HUES6 (cell line): ENCODE measurements at regions not wholly inside any gene's neighbourhood (a gene's known extent, or its start where the extent isn't known, plus 50 kb on each side); places are given as distances from the start of the nearest gene placed in this dataset.

Source experiments
- H3K27ac ChIP-seq: 2 replicates; pipeline ENCODE4 v1.7.0; 2013; ENCODE audit warnings: low read depth, mild to moderate bottlenecking, low read length, inconsistent platforms
- H3K27me3 ChIP-seq: 2 replicates; pipeline ENCODE4 v1.6.1; 2013; ENCODE audit warnings: low read length; ENCODE audit not compliant: control insufficient read depth, insufficient read depth
- H3K36me3 ChIP-seq: 2 replicates; pipeline ENCODE4 v1.6.1; 2013; ENCODE audit warnings: low read length; ENCODE audit not compliant: control insufficient read depth, insufficient read depth
- H3K4me1 ChIP-seq: 2 replicates; pipeline ENCODE4 v1.6.1; 2013; ENCODE audit warnings: low read length; ENCODE audit not compliant: control insufficient read depth, insufficient read depth
- H3K4me3 ChIP-seq: 2 replicates; pipeline ENCODE4 v1.5.1; 2013; ENCODE audit warnings: low read depth, low read length
- H3K9ac ChIP-seq: one replicate; pipeline ENCODE4 v1.6.1; 2013; ENCODE audit warnings: mild to moderate bottlenecking, low read length
- H3K9me3 ChIP-seq: 2 replicates; pipeline ENCODE4 v1.6.1; 2013; ENCODE audit warnings: low read depth, low read length; ENCODE audit not compliant: control insufficient read depth, insufficient read depth

- H3K9me3 ChIP-seq = 0 out of 2 replicates have a peak, but pooled peaks cover 8% of the 10 kb centered on the region
- H3K27me3 ChIP-seq = no peaks in the 10 kb centered on the region
- no peak overlapping the region for H3K9ac ChIP-seq
- peaks cover 15% of the 10 kb centered on the region; the same call in 1 of the 2 replicates for H3K4me1 ChIP-seq
- H3K36me3 ChIP-seq = no peaks in the 10 kb centered on the region
- H3K4me3 ChIP-seq = no peak overlapping the region
- no peak overlapping the region for H3K27ac ChIP-seq
These were observed 396.3 kb downstream of the RPS24 start for GRCh38 chr10:78429984-78430383.

GRCh38 chr10:78432583-78432982 is 398.9 kb downstream of the RPS24 start:
- Histone ChIP-seq H3K36me3 (no peaks in the 10 kb centered on the region), H3K27me3 (no peaks in the 10 kb centered on the region), H3K9me3 (0 out of 2 replicates have a peak, but pooled peaks cover 3% of the 10 kb centered on the region), H3K9ac (no peak overlapping the region), H3K4me1 (peaks cover 24% of the 10 kb centered on the region; the same call in 1 of the 2 replicates), H3K4me3 (no peak overlapping the region), H3K27ac (no peak overlapping the region)

GRCh38 chr10:78433076-78433595 is 399.5 kb downstream of the RPS24 start:
- no peaks in the 10 kb centered on the region for H3K36me3 ChIP-seq
- H3K9me3 ChIP-seq = no peaks in the 10 kb centered on the region
- no peak overlapping the region for H3K9ac ChIP-seq
- no peaks in the 10 kb centered on the region for H3K27me3 ChIP-seq
- no peak overlapping the region for H3K4me3 ChIP-seq
- H3K4me1 ChIP-seq = peaks cover 24% of the 10 kb centered on the region; the same call in 1 of the 2 replicates
- no peak overlapping the region for H3K27ac ChIP-seq

GRCh38 chr10:78433766-78434535 is 400.3 kb downstream of the RPS24 start:
- Histone ChIP-seq H3K4me3 (no peak overlapping the region), H3K9me3 (no peaks in the 10 kb centered on the region), H3K9ac (no peak overlapping the region), H3K27ac (no peak overlapping the region), H3K36me3 (no peaks in the 10 kb centered on the region), H3K4me1 (peaks cover 24% of the 10 kb centered on the region; the same call in 1 of the 2 replicates), H3K27me3 (no peaks in the 10 kb centered on the region)

GRCh38 chr10:78434886-78435285 is 401.2 kb downstream of the RPS24 start:
- no peaks in the 10 kb centered on the region for H3K27me3 ChIP-seq
- H3K4me3 ChIP-seq = no peak overlapping the region
- no peak overlapping the region for H3K9ac ChIP-seq
- H3K27ac ChIP-seq = no peak overlapping the region
- no peaks in the 10 kb centered on the region for H3K9me3 ChIP-seq
- H3K36me3 ChIP-seq = no peaks in the 10 kb centered on the region
- H3K4me1 ChIP-seq = peaks cover 24% of the 10 kb centered on the region; the same call in 1 of the 2 replicates

GRCh38 chr10:78435484-78436221 is 402.0 kb downstream of the RPS24 start:
- Histone ChIP-seq H3K27ac (no peak overlapping the region), H3K9me3 (no peaks in the 10 kb centered on the region), H3K4me1 (peaks cover 24% of the 10 kb centered on the region; the same call in 1 of the 2 replicates), H3K9ac (no peak overlapping the region), H3K36me3 (no peaks in the 10 kb centered on the region), H3K27me3 (no peaks in the 10 kb centered on the region), H3K4me3 (no peak overlapping the region)

- Histone ChIP-seq H3K36me3 (no peaks in the 10 kb centered on the region), H3K9ac (no peak overlapping the region), H3K4me1 (peaks cover 24% of the 10 kb centered on the region; the same call in 1 of the 2 replicates), H3K4me3 (no peak overlapping the region), H3K27me3 (no peaks in the 10 kb centered on the region), H3K27ac (no peak overlapping the region), H3K9me3 (no peaks in the 10 kb centered on the region)
These were observed 402.5 kb downstream of the RPS24 start for GRCh38 chr10:78436222-78436573.

GRCh38 chr10:78436706-78437406 is 403.2 kb downstream of the RPS24 start:
- Histone ChIP-seq H3K4me1 (peaks cover 24% of the 10 kb centered on the region; the same call in 1 of the 2 replicates), H3K9me3 (no peaks in the 10 kb centered on the region), H3K36me3 (no peaks in the 10 kb centered on the region), H3K27ac (no peak overlapping the region), H3K4me3 (no peak overlapping the region), H3K9ac (no peak overlapping the region), H3K27me3 (no peaks in the 10 kb centered on the region)

- Histone ChIP-seq H3K9me3 (no peaks in the 10 kb centered on the region), H3K36me3 (no peaks in the 10 kb centered on the region), H3K4me3 (no peak overlapping the region), H3K27me3 (no peaks in the 10 kb centered on the region), H3K27ac (no peak overlapping the region), H3K4me1 (peaks cover 24% of the 10 kb centered on the region; the same call in 1 of the 2 replicates), H3K9ac (no peak overlapping the region)
These were observed 403.7 kb downstream of the RPS24 start for GRCh38 chr10:78437407-78437768.

GRCh38 chr10:78437998-78438906 is 404.6 kb downstream of the RPS24 start:
- no peak overlapping the region for H3K27ac ChIP-seq
- no peaks in the 10 kb centered on the region for H3K36me3 ChIP-seq
- peaks cover 18% of the 10 kb centered on the region; the same call in 1 of the 2 replicates for H3K4me1 ChIP-seq
- no peak overlapping the region for H3K4me3 ChIP-seq
- no peak overlapping the region for H3K9ac ChIP-seq
- H3K9me3 ChIP-seq = no peaks in the 10 kb centered on the region
- H3K27me3 ChIP-seq = no peaks in the 10 kb centered on the region
